ENCODE measurements at regions not wholly inside any gene's neighbourhood (a gene's known extent, or its start where the extent isn't known, plus 50 kb on each side); places are given as distances from the start of the nearest gene placed in this dataset.

- no peak for TF ChIP-seq YY1 (IDR thresholded peaks at IDR 0.05; ENCODE audit: insufficient read depth, insufficient read length)
- TF ChIP-seq ZNF274 (IDR thresholded peaks at IDR 0.05; ENCODE audit: low read depth, low read length) = no peak
Observed at GRCh38 chr6:99192561-99192960, 156.9 kb downstream of the FAXC start.
